ENCODE measurements at regions not wholly inside any gene's neighbourhood (a gene's known extent, or its start where the extent isn't known, plus 50 kb on each side); places are given as distances from the start of the nearest gene placed in this dataset.
A peak's percentile ranks its signal among the peaks of the same experiment; 100 is the strongest.

GRCh38 chr6:6376845-6377244 is 56.4 kb upstream of the F13A1 start:
- DNase-seq (ENCODE audit: low spot score): no peak

DNA sequence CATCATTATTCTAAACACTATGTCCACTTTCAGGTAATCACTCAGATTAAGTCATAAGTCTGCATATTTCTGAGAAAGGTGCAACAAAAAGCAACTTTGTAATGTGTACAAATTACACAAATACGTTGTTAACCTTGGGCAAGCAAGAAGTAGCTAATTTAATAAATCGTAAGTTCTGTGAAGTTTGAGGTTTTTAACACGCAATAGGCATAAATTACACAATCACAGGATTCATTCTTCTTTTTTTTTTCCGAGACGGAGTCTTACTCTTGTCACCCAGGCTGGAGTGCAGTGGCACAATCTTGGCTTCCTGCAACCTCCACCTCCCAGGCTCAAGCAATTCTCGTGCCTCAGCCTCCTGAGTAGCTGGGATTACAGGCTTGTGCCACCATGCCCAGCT is 57.2 kb upstream of the F13A1 start:
- DNase-seq (ENCODE audit: low spot score): no peak

- DNase-seq (ENCODE audit: low spot score): no peak
Observed at GRCh38 chr6:6379573-6379972, 59.1 kb upstream of the F13A1 start.

GRCh38 chr6:6384520-6384919 is 64.1 kb upstream of the F13A1 start:
- no peak for DNase-seq (ENCODE audit: low spot score)

GRCh38 chr6:6386010-6386409 is 65.5 kb upstream of the F13A1 start:
- DNase-seq (ENCODE audit: low spot score): no peak

DNA sequence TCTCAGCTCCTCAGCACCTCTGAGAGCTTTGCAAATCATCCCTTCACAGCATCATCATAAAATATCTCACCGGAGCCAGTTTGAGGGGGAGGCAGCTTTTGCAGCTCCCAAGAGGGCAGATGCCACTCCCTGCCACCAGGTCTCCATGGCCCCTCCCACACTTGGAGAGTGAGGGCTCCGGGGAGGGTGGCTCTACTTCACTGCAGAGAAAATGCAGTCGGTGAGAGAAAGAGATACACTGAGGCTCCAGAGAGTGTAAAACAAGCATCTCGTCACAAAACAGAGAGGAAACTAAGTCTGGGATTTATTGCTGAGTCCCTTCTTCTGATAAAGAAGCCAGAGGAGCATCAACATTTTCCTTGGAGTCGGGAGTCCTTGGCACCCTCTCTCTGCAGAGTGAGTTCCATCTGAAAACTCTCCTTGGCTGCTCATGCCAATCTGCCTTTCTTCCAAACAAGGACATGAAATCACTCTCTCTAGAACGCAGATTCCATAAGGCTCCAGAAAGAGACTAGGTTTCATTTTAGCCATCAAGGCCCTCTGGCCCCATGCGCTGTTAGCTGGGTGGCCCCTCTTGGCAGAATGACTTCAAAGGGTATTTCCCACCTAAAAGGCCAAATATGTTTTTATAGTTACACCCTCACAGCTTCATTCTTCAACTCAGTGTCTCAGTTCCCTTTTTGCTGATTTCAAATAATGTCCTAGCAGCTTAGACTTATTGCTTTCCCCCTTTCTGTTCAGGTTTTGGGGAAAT is 70.6 kb upstream of the F13A1 start:
- peak; percentile 57 for DNase-seq (ENCODE audit: low spot score)

DNA sequence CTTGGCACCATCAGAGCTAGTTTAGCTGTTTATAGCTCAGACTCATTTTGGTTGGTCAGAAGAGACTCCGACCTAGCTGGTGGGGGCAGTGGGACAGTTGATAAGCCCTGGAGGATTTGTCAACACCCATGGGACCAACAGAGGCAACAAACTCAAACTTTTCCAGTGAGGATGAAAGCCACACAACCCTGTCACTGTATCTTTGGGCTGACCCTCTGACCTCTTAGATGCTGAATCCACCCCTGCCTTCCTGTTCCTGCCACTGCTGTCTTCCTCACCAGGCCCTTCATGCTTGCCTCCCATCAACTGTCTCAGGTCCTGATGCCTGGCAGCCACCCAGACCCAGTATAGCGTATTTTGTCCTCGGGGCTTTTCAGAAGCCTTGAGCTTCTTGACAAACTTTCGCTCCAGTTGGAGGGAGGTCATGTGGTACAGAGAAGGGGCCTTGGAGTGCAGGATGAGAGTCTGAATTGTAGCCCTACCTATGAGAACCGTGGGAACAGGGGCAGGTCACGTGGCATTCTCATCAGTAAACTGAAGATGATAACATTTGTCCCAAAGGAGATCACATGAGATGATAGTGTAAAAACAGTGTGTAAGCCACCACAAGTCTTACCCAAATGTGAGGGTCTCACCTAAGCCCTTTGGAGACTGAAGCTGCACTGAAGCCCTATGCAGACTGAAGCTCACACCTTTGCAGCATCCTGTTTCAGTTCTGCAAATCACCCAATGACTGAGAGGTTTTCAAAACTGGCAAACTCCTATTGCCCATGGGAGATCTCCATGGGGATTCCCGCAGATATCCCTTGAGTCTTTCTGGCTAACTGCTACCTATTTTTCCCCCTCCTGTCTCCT is 72.0 kb upstream of the F13A1 start:
- DNase-seq (ENCODE audit: low spot score): peak; percentile 65

DNA sequence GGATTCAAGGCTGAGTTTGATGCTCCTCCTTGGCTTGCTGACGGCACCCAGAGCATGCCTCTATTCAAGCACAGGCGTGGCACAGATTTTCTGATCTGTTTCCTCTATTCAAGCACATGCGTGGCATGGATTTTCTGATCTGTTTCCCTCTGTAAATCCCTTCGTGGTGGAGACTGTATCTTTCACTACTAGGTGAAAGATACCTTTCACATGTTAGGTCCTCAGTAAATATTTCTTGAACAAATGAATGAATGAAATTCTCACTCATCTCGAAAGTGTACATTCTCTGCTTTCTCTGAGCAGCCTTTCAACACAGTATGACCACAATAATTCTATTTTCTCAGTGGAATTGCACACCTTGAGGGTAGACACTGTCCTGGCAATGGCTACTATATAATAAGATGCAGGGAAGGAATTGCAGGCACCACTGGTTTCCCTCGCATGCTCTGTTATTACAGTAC is 72.6 kb upstream of the F13A1 start:
- no peak for DNase-seq (ENCODE audit: low spot score)

DNA sequence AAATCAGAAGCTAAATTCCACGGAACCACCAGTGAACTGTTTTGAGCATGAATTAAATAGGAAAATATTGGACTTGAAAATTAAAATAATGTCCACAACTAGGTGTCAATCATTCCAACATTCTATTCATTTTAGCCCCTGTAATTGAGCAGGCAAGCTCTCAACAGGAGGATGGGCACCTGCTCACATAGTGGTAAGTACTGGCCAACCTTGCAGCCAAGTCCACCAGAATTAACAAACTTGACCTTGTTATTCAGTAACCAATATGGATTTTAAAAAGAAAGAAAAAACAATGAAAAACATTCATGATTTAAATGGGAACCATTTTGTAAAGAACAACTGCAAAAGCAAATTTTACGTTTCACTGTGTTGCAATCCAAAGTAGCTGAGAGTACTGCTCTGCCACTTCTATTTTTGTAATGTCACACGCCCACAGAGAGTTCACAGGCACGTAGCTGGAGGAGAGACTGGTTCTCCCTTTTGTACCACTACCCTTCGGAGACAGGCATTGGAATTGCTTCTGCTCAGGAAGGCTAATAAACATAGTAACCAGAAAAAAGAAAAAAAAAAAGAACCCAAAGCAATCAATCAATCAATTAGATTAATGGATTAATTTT is 75.2 kb upstream of the F13A1 start:
- DNase-seq (ENCODE audit: low spot score): no peak

DNA sequence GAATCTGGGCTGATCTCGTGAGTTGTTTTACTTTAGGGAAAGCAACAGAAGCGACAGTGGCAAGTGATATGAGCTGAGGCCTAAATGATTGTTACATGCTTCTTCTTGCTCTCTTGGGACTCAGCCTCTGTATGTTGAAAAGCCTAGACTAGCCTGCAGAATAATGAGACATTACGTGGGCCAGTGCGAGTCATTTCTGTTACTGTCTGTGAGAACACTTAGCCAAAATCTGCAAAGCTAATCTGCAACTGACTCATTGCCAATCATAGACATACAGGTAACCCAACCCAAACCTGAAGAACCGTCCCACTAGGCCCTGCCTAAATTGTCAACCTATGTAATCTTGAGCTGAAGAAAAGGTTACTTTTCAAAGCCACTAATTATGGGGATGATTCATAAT is 77.4 kb upstream of the F13A1 start:
- DNase-seq (ENCODE audit: low spot score): no peak

DNA sequence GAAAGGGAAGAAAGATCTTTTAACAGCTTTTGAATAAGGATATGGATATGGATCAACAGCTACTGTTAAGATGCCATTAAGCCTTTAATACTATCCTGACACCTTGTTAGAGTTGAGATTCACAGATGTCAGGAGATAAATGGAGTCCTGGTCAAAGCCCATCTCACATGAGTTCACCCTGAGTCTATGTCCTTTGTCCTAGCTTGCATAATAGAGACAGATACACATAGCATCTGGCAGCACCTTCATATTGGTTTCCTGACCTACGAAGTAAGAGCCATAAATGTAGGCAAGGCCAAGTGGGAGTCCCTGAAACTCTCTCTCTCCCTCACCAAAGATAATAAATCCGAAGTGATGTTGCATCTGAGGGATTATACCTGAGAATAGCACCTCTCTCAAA is 79.1 kb upstream of the F13A1 start:
- no peak for DNase-seq (ENCODE audit: low spot score)

- no peak for DNase-seq (ENCODE audit: low spot score)
Observed at GRCh38 chr6:6401401-6401800, 80.9 kb upstream of the F13A1 start.

DNA sequence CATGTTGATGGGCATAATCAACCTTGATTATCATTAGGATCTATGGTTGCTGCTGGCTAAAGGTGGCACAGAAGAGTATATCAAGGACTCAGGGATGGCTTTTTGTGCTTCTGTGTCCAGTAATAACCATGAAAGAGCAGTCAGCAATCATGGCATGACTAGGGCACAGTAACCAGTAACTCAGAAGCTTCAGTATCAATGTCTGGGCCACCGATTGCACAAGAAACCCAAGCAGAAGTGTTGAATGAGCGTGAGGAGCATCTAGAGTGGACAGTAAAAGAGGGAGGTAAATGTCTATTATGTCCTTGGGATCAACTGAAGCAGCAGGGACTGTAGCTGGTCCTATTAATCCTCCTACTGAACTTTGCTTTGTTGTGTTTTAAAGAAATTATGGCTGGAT is 81.5 kb upstream of the F13A1 start:
- DNase-seq (ENCODE audit: low spot score): no peak

DNA sequence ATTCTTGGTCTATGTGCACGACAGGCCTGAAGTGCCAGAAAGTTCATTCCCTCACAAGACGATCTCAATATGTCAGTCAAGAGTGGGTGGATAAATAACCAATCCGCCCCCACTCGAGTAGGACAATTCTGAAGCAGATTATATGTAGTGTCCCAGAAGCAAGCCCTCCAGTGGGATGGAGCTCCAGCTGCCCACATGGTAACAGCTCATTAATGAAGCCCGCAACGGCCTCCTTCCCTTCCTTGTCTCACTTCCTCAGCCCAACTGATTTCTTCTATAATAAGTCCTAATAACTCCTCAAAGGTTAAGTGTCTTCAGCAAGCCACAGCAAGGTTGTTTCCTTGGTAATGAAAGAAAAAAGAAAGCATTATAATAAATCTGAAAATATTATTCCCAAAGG is 82.1 kb upstream of the F13A1 start:
- DNase-seq (ENCODE audit: low spot score): no peak

GRCh38 chr6:6405031-6405430 is 84.6 kb upstream of the F13A1 start:
- DNase-seq (ENCODE audit: low spot score): no peak

GRCh38 chr6:6405997-6406714 is 85.7 kb upstream of the F13A1 start:
- DNase-seq (ENCODE audit: low spot score): no peak

DNA sequence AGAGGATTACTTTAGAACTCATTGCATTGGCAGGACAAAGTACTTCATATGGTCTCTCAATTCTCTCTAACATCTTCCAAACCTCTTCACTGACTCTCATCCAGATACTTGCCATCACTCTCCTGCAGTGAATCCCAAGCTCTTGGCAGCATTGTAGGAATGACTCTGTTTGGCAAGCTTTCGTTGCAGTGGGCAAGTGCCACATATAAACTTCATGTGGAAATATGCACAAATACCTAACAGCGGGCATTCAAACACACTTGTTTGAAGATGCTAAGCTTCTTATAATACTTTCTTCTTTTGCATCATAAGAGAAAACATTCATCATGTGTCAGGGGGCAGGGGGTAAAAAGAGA is 86.2 kb upstream of the F13A1 start:
- DNase-seq (ENCODE audit: low spot score): no peak

DNA sequence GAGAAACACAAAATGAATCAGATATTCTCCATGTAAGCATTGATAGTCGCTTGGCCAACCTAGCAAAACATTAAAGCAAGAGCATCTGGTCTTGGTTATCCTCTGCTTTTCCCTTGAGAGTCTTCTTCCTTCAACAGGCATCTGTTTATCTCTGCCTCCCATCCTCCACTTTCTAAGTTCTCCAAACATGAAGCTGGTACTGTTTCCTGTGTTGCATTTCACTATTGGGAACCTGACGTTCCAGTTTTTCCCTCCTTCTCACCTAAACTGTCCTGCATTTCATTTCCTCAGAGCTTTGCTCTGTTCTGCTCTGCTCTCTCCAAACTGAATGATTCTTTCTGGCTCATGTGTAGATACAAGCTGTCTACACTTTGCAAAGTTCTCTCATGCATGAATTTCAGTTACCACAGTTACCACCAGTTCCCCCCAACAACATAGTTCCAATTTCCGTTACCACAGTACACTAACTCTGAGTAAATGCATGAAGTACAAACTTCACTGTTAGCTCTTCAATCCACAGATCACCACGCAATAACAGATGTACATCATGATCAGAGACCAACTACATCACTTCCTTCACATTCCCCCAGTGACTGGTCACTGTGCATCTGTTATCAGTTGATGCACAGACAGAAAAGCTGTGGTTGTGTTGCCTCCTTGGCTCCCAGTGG is 86.7 kb upstream of the F13A1 start:
- peak; percentile 70 for DNase-seq (ENCODE audit: low spot score)

- DNase-seq (ENCODE audit: low spot score): no peak
Observed at GRCh38 chr6:6409397-6410030, 89.1 kb upstream of the F13A1 start.

DNA sequence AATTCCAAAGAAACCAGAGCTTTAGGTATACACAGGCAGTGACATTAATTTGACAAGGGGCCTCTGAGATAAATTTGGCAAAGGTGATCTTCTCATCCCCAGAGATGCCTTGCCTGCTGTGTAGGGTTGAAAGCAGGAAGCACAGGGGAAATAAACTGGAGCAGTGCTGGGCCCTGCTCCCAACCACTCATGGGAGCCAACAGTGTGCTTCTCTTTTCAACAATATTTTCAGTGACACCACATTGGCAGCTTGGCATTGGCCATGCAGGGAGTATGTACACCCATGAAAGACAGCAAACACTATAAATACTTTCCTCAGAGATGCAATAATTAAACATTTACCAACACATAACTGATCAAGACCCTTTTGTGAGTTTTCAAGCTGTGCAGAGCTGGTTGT is 90.7 kb upstream of the F13A1 start:
- no peak for DNase-seq (ENCODE audit: low spot score)

DNA sequence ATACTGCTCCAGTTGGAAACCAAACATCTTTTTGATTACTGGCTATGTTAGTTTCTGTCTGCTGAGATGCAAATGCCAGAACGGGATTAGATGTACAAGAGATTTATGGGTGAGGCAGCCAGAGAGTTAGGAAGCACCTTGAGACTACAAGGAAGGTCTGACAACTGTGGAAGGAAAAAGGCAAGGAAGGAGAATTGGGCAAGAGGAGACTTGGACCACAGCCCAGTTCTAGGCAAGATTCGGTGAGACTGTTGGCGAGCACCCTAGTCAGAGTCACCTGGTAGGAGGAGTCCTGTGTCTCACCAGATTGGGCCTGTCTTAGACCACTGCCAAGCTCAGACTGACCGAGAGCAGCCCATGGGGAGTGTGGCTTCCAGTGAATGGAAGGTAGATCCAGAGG is 91.8 kb upstream of the F13A1 start:
- DNase-seq (ENCODE audit: low spot score): no peak
